HUDEP-2 (cell line): ENCODE measurements at regions not wholly inside any gene's neighbourhood (a gene's known extent, or its start where the extent isn't known, plus 50 kb on each side); places are given as distances from the start of the nearest gene placed in this dataset.

Experiments
- DNase-seq, 76 experiments: peaks; one replicate each; lab custom pipeline; 2025; ENCODE audit not compliant: unreplicated experiment in 76 of 76; lab: John Stamatoyannopoulos, UW

GRCh38 chr1:186559601-186560116 lies 98.7 kb upstream of the PDC start:
- DNase-seq = no peak

- DNase-seq = no peak
Observed at GRCh38 chr1:186557147-186557777, 96.3 kb upstream of the PDC start.

- DNase-seq = no peak
Observed at GRCh38 chr1:186550832-186551231, 89.9 kb upstream of the PDC start.

DNA sequence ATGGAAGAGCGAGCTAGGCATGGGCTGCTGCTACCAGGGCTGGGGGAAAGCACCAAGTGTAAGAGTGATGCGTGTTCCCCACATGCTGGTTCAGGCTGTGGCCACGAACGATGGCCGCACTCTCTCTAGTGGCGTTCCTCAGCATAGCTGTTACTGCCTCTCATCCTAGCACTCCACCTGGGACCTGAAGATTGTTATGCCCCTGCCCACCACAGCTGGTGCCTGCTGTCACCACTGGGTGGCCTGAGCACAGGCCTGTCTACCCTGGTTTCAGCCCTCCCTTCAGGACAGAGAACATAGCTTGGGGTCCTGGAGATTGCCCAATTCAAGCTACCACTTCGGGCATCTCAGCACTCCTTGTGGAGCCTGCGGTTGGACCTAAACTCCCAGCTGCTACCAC lies 80.1 kb upstream of the PDC start:
- DNase-seq = no peak

GRCh38 chr1:186540521-186540920 lies 79.6 kb upstream of the PDC start:
- no peak for DNase-seq

- no peak for DNase-seq
Observed at GRCh38 chr1:186536273-186536890, 75.5 kb upstream of the PDC start.

DNA sequence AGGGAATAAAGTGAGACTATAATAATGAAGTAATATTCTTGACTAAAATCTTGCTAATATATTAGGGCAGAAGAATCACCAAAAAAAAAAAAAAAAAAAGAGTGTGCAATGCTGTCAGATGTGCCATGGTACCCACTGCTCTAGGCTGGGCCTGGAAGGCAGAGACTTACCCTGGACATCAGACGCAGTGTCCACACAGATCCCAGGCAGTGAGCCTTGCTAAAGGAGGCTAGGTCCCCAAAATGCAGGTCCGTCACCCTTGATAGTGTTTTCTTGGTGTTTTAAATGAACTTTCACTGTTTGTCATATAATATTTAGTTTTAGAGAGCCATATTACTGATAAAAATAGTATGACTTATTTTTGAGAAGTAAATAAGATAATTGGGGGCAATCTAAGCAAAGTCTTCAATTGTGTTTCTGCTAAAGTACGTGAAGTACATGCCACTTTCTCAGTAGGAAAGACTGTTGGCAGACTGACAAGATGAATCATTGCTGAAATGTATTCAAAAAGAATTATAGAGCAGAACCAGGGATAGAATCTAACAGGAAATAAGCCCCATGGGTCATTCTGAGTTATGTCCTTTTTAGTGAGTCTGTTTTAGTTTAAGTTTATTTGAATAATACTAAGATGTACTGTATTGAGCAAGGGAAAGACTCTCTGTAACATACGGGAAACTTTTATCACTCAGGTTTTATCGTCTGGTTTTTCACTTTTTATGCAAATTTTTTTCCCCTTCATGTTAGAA lies 74.6 kb upstream of the PDC start:
- DNase-seq = no peak

DNA sequence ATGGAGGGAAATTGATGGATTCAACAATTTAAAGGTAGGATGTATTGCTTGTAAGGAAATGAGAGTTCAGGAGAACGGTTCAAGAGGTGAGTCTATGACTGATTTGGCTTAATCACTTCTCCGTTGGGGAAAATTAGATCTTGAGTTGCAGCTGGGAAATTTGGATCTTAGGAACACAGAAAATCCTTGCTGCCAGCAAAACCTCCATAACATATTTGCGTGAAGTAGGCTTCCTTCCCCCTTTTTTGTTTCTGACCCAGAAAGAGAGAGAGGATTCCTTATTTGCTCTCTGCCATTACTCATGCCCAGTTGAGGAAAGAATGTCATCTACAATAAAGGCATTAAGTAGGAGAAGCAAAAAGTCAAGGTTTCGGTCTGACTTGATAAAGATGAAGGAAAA lies 73.5 kb upstream of the PDC start:
- DNase-seq = no peak

DNA sequence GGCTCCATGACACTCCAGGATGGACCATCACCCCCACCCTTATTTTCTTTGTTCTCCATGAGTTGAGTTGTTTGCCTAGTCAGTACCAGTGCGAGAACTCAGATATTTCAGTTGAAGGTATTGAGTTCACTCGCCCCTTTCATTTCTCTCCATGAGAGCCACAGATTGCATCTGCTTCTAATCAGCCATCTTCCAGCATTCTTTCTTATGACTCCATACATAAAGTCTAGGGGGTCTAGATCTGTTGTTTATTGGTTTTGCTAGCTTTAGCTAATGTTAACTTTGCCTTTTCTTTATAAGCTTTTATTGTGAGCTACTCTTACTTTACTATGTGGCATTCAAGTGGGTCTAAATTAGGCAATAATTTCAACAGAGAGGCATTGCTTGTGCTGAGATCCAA lies 71.6 kb upstream of the PDC start:
- DNase-seq = no peak

GRCh38 chr1:186531561-186532165 lies 70.7 kb upstream of the PDC start:
- no peak for DNase-seq

DNA sequence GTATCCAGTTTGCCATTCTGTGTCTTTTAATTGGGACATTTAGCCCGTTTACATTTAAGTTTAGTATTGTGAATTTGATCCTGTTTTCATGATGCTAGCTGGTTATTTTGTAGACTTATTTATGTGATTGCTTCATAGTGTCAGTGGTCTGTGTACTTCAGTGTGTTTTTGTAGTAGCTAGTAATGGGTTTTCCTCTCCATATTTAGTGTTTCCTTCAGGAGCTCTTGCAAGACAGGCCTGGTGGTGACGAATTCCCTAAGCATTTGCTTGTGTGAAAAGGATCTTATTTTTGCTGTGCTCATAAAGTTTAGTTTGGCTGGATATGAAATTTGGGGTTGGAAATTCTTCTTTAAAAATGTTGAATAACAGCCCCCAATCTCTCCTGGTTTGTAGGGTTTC lies 69.2 kb upstream of the PDC start:
- no peak for DNase-seq

DNA sequence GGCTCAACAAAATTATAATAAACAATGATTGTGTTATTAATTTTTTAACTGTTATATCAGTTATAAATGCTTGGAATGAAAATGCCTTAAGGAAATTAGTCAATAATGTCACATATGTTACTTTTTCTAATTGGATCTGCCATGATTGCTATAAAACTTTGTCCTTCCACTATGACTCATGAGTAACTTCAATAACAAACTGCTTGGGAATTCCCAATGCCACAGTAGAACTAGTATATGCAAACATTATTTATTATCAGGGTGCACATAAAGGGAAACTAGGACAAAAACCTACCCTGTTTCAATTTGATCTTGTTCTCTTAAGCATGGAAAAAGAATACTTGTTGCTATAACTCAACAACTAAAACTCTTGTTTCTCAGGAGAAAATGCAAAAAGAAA lies 59.1 kb upstream of the PDC start:
- DNase-seq = no peak

DNA sequence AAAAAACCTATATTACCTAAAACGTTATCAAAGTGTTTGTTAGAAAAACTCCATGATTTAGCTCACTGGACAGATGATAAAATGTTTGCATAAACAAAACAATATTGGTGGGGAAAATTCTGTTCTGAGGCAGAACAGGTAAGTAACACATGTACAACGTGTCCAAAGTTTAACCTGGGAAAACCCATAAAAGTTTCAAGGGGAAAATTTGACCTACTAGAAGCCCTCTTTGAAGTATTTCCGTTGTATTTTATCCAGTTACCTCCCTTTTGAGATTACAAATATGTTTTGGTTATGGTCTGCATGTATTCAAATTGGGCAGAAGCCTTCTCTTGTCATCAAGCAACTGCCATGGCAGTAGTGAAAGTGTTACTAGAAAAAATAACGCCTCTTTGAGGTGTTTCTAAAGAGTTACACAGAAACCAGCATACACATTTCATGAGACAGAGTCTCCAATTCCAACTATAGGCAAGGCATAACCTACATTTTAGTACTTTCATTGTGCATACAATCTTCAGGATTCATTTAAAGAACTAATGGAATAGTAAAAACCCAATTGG lies 58.0 kb upstream of the PDC start:
- no peak for DNase-seq

GRCh38 chr1:186518395-186518794 lies 57.5 kb upstream of the PDC start:
- no peak for DNase-seq

GRCh38 chr1:186514367-186514766 lies 53.5 kb upstream of the PDC start:
- DNase-seq = no peak

GRCh38 chr1:186513526-186513925 lies 52.6 kb upstream of the PDC start:
- DNase-seq = no peak

DNA sequence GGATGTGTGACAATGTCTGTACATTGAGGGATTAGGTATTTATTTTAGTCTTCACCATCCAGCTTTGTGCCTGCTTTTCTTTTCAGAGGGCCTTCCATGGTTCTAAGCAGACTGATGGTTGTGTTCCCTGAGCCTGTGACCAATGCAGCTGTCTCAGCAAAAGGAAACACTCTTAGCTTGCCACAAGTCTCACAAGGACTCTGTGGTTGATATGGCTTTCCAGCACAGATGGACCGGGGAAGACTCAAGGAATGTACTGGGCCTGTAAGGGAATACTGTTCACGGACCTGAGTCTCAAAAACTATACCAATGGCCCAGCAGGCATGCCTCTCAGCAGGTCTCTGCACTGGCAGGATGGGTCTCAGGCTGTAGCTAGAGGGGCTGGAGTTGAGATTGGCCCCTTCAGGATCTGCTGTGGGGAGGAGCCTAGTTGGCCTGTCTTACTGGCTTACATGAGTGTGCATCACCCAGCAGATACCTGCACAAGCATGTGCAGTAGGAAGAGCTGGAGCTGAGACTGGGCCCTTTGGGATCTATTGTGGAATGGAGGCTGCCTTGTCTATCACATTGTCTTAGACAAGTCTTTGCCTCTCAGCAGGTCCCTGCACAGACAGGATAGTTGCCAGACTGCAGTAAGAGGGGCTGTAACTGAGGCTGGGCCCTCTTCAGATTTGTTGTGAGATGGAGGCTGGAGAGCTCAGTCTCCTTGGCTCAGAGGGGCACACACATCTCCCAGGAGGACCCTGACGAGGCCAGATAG lies 52.0 kb upstream of the PDC start:
- DNase-seq = no peak

DNA sequence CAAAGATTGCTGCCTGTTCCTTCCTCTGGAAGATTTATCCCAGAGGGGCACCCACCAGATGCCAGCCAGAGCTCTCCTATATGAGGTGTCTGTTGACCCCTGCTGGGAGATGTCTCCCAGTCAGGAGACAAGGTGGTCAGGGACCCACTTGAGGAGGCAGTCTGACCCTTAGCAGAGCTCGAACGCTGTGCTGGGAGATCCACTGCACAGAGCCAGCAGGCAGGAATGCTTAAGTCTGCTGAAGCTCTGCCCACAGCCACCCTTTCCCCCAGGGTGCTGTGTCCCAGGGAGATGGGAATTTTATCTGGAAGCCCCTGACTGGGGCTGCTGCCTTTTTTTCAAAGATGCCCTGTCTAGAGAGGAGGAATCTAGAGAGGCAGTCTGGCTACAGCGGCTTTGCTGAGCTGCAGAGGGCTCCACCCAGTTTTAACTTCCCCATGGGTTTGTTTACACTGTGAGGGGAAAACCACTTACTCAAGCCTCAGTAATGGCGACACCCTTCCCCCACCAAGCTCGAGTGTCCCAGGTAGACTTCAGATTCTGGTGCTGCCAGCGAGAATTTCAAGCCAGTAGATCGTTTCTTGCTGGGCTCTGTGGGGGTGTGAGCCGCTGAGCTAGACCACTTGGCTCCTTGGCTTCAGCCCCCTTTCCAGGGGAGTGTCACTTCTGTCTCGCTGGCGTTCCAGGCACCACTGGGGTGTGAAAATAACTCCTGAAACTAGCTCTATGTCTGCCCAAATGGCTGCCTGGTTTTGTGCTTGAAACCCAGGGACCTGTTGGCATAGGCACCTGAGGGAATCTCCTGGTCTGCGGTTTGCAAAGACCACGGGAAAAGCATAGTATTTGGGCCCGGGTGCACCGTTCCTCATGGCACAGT lies 51.1 kb upstream of the PDC start:
- DNase-seq = no peak
